ENCODE measurements at regions not wholly inside any gene's neighbourhood (a gene's known extent, or its start where the extent isn't known, plus 50 kb on each side); places are given as distances from the start of the nearest gene placed in this dataset.

- TF ChIP-seq CTCF (IDR thresholded peaks at IDR 0.05) (no peak), EZH2 (IDR thresholded peaks at IDR 0.05) (no peak), EZH2phosphoT487 (IDR thresholded peaks at IDR 0.05) (no peak)
Measured at GRCh38 chr22:19643448-19644313, 70.6 kb upstream of the SEPTIN5 start.
